ENCODE measurements at regions not wholly inside any gene's neighbourhood (a gene's known extent, or its start where the extent isn't known, plus 50 kb on each side); places are given as distances from the start of the nearest gene placed in this dataset.

DNA sequence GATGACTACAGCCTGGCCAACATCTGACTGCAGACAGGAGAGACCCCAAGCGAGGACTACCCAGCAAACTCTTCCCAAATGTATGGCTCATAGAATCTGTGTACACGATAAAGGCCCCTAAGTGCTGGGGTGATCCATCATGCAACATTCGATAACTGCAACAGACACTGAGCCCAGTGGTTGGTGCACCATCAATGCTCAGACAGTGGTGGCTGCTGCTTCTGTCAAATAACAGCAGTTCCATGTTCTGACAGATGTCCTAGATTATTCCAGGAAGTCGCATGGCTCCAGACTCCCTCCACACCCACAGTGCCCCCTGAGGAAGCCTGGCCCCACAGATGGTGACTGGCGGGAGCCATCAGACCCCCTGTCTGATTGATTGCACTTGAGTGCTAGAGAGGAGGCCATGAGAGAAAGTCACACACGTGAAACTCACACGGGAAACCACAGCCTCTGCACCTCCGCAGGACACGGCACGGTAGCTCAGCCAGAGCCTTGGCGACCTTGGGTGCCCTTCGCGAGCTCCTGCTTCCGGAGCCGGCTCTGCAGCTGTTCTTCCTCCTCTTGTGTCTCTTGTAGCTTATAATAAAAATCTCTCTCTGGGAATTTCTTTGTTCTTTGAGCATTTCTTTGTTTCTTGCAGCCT is 1155.9 kb downstream of the TBC1D22A start:
- H2AFZ ChIP-seq = no peak overlapping the region
- H3K27me3 ChIP-seq (replicated peaks; ENCODE audit: insufficient read depth) = no peaks in the 10 kb centered on the region
- WGBS, 2 experiments (ENCODE audit: low coverage in 1 of 2, low lambda C conversion rate in 2 of 2, missing lambda C conversion rate in 2 of 2) = 37 to 40% methylated on average over 15 of the region's 15 CpGs
- TF ChIP-seq EZH2phosphoT487 (IDR thresholded peaks at IDR 0.05; ENCODE audit: insufficient read depth, low read depth) (no peak), EZH2 (IDR thresholded peaks at IDR 0.05; ENCODE audit: insufficient read depth, poor library complexity, severe bottlenecking) (no peak)
- no peak overlapping the region for H3K4me2 ChIP-seq (ENCODE audit: unreplicated experiment)
- no peaks in the 10 kb centered on the region for H3K9me2 ChIP-seq (ENCODE audit: insufficient read depth)
- H3K36me3 ChIP-seq (ENCODE audit: low read depth) = no peaks in the 10 kb centered on the region
- no peak overlapping the region for H3K9ac ChIP-seq
- H3K79me2 ChIP-seq (ENCODE audit: insufficient read depth) = no peaks in the 10 kb centered on the region
- H3K4me1 ChIP-seq (ENCODE audit: insufficient read depth) = no peaks in the 10 kb centered on the region
- H3F3A ChIP-seq (ENCODE audit: insufficient read depth) = no peaks in the 10 kb centered on the region
- in situ Hi-C loops (cut with MboI) = no loop called here
- H3K4me3 ChIP-seq = no peak overlapping the region
- H4K20me1 ChIP-seq (ENCODE audit: insufficient read depth) = no peaks in the 10 kb centered on the region
- H3K9me3 ChIP-seq (ENCODE audit: low read depth) = no peaks in the 10 kb centered on the region
- DNase-seq = no peak
- no peak overlapping the region for H3K27ac ChIP-seq

DNA sequence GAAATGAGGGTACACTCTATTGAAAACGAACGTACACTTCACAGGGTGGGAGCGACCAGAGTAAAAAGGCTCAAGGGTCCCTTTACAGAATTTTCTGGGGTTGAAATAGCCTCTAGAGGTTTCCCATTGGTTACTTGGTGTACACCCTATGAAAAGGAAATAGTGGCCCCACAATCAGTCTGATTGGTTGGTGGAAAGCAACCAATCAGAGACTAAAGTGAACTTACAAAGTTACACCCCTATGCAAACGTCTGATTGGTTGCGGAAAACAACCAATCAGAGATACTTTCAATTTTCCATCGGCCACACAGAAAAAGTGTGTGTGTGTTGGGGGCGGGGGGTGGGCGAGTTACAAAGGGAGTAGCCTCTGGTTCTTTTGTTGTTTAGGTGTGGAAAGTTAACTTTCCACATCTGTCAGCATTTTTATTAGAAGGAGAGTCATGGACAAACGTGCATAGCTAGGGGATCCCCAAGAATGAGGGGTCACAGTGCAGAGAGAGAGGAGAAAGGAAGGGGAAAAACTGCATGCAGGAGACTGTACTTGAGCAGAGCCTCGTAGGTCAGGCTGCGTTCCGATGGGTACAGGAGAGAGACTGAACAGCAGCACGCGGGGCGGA is 1152.1 kb downstream of the TBC1D22A start:
- WGBS, 2 experiments (ENCODE audit: low coverage in 1 of 2, low lambda C conversion rate in 2 of 2, missing lambda C conversion rate in 2 of 2) = 49 to 51% methylated on average over 14 to 15 of the region's 15 CpGs
- Histone ChIP-seq H3F3A (ENCODE audit: insufficient read depth) (no peaks in the 10 kb centered on the region), H3K27ac (no peak overlapping the region), H3K4me2 (ENCODE audit: unreplicated experiment) (no peak overlapping the region), H3K9ac (no peak overlapping the region), H2AFZ (no peak overlapping the region), H3K4me1 (ENCODE audit: insufficient read depth) (no peaks in the 10 kb centered on the region), H3K4me3 (no peak overlapping the region), H3K9me2 (ENCODE audit: insufficient read depth) (no peaks in the 10 kb centered on the region), H4K20me1 (ENCODE audit: insufficient read depth) (no peaks in the 10 kb centered on the region), H3K27me3 (replicated peaks; ENCODE audit: insufficient read depth) (no peaks in the 10 kb centered on the region), H3K36me3 (ENCODE audit: low read depth) (no peaks in the 10 kb centered on the region), H3K79me2 (ENCODE audit: insufficient read depth) (no peaks in the 10 kb centered on the region), H3K9me3 (ENCODE audit: low read depth) (no peaks in the 10 kb centered on the region)
- in situ Hi-C loops (cut with MboI) = no loop called here
- TF ChIP-seq EZH2phosphoT487 (IDR thresholded peaks at IDR 0.05; ENCODE audit: insufficient read depth, low read depth) = no peak
- no peak for TF ChIP-seq EZH2 (IDR thresholded peaks at IDR 0.05; ENCODE audit: insufficient read depth, poor library complexity, severe bottlenecking)
- no peak for DNase-seq

DNA sequence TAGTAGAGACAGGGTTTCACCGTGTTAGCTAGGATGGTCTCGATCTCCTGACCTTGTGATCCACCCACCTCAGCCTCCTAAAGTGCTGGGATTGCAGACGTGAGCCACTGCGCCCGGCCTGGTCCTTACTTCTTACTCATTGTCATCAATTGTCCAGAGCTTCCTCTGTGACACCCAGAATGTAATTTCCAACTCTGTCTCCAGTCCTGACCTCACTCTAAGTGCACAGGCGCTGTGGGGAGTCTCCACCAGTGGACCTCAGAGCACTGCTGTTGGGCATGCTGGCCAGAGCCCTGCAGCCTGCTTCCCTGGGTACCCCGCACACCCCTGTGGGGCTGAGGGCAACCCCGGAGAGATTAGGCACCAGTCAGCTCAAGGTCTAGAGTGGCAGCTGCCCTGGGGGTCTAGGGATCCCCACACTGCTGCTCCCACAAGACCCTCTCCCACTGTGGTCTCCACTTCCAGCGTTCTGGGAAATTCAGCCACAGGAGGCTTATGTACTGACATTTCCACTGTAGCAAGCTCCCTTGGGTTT is 1140.3 kb downstream of the TBC1D22A start:
- H3K4me2 ChIP-seq (ENCODE audit: unreplicated experiment) = no peak overlapping the region
- no peak overlapping the region for H2AFZ ChIP-seq
- no peaks in the 10 kb centered on the region for H3K27me3 ChIP-seq (replicated peaks; ENCODE audit: insufficient read depth)
- H3K4me3 ChIP-seq = no peak overlapping the region
- in situ Hi-C loops (cut with MboI) = no loop called here
- H3K36me3 ChIP-seq (ENCODE audit: low read depth) = no peaks in the 10 kb centered on the region
- no peaks in the 10 kb centered on the region for H3F3A ChIP-seq (ENCODE audit: insufficient read depth)
- WGBS, 2 experiments (ENCODE audit: low coverage in 1 of 2, low lambda C conversion rate in 2 of 2, missing lambda C conversion rate in 2 of 2) = 40% methylated on average over 9 of the region's 9 CpGs
- H3K79me2 ChIP-seq (ENCODE audit: insufficient read depth) = no peaks in the 10 kb centered on the region
- H3K27ac ChIP-seq = no peak overlapping the region
- no peak overlapping the region for H3K9ac ChIP-seq
- no peaks in the 10 kb centered on the region for H4K20me1 ChIP-seq (ENCODE audit: insufficient read depth)
- no peaks in the 10 kb centered on the region for H3K9me2 ChIP-seq (ENCODE audit: insufficient read depth)
- no peaks in the 10 kb centered on the region for H3K4me1 ChIP-seq (ENCODE audit: insufficient read depth)
- DNase-seq = no peak
- no peaks in the 10 kb centered on the region for H3K9me3 ChIP-seq (ENCODE audit: low read depth)
- TF ChIP-seq EZH2 (IDR thresholded peaks at IDR 0.05; ENCODE audit: insufficient read depth, poor library complexity, severe bottlenecking) = no peak
- no peak for TF ChIP-seq EZH2phosphoT487 (IDR thresholded peaks at IDR 0.05; ENCODE audit: insufficient read depth, low read depth)

DNA sequence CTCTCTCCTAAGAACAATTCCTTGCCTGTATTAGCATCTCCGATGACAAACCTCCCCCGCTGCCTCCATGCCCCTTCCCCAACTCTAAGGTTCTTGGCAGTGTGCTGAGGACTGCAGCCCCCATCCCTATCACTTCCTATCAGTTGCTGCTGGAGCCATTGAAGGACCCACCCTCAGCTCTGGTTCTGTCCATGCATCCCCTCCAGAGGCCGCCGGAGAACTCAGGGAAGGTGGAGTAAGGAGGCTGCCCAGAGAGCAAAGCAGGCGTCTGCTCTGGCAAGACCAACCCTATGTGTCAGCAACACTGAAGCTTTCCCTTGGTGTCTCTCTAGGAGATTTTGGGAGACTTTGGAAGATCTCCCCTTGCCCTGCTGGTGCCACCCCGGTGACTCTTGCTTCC is 1139.5 kb downstream of the TBC1D22A start:
- in situ Hi-C loops (cut with MboI) = no loop called here
- Histone ChIP-seq H3F3A (ENCODE audit: insufficient read depth) (no peaks in the 10 kb centered on the region), H3K4me1 (ENCODE audit: insufficient read depth) (no peaks in the 10 kb centered on the region), H4K20me1 (ENCODE audit: insufficient read depth) (no peaks in the 10 kb centered on the region), H3K79me2 (ENCODE audit: insufficient read depth) (no peaks in the 10 kb centered on the region), H3K9me3 (ENCODE audit: low read depth) (no peaks in the 10 kb centered on the region), H3K27ac (no peak overlapping the region), H3K27me3 (replicated peaks; ENCODE audit: insufficient read depth) (no peaks in the 10 kb centered on the region), H3K9me2 (ENCODE audit: insufficient read depth) (no peaks in the 10 kb centered on the region), H3K9ac (no peak overlapping the region), H3K4me3 (no peak overlapping the region), H3K36me3 (ENCODE audit: low read depth) (no peaks in the 10 kb centered on the region), H2AFZ (no peak overlapping the region), H3K4me2 (ENCODE audit: unreplicated experiment) (no peak overlapping the region)
- no peak for DNase-seq
- 41 to 42% methylated on average over 6 of the region's 6 CpGs for WGBS, 2 experiments (ENCODE audit: low coverage in 1 of 2, low lambda C conversion rate in 2 of 2, missing lambda C conversion rate in 2 of 2)
- TF ChIP-seq EZH2 (IDR thresholded peaks at IDR 0.05; ENCODE audit: insufficient read depth, poor library complexity, severe bottlenecking) (no peak), EZH2phosphoT487 (IDR thresholded peaks at IDR 0.05; ENCODE audit: insufficient read depth, low read depth) (no peak)
